Esophagus mucosa (tissue), 1 donor: ENCODE measurements at regions not wholly inside any gene's neighbourhood (a gene's known extent, or its start where the extent isn't known, plus 50 kb on each side); places are given as distances from the start of the nearest gene placed in this dataset.

Experiments
- ATAC-seq: fragments of 200-7000 bp; cut with Tn5 transposase; one replicate; pipeline ENCODE4 v1.9.1; 2020
- donor health status: DM: yes; HTN: yes; CAD: no.

DNA sequence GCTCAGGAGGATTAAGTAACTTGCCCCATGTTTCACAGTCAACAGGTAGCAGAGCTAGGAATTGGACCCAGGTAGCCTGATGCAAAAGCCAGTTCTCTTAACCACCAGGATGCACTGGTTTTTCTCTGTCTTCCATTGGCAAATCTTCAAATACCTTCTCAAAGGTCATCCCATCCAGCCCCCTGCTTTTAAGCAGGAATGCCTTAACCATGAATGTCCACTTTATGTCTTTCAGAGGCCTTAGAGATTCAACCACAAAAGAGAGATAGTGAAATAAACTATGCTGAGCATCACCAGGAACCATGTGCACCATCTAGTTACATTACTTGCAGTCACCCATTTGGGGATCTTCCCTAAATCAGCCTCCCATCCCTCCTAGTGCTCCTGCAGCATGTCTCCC is 94.3 kb downstream of the C17orf67 start:
- ATAC-seq = no peak

DNA sequence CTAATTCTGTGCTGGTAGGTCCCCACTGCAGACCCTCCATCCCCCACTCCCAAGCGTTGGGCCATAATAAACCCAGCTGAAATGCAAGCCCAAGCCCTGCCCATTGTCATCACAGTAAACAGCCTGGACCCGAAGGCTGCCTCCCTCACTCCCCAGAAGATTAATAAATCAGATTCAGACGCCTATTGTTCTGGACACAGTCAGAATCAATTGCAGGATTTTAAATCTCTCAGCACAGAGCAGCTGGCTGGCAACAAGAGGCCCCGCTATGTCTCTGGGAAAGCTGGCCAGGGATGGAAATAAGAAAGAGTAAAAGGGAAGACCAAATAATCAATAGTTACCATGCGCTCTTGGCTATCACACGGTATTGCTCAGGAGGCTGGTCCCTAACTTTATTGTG is 93.9 kb downstream of the C17orf67 start:
- no peak for ATAC-seq

DNA sequence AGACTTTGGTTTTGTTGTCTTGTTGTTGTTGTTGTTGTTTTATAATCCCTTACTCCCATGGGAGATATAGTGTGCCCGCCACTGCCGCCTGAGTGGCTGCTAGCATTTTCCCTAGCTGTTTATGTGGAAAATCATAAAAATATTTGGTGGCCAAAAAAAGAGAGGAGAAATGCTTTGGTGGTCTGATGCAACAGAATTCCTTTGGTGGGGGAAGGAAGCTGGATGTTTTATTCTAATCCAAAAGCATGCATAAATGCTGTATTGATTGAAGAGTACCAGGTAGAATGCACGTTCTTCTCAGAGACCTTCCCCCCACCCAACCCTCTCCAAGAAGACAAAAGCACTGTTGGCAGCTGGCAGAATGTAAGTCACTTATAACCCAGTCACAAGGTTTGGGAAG is 93.2 kb downstream of the C17orf67 start:
- ATAC-seq = no peak
